Stimulated activated CD4-positive, alpha-beta T cell treated with anti-CD3 and anti-CD28 coated beads, Interleukin-4, amount 100 ng/mL, for 48 hours (primary cell): ENCODE measurements at regions not wholly inside any gene's neighbourhood (a gene's known extent, or its start where the extent isn't known, plus 50 kb on each side); places are given as distances from the start of the nearest gene placed in this dataset.

Experiments used
- DNase-seq, 2 donors: peaks; one replicate each; pipeline ENCODE4 v3.0.0-alpha.2; 2020; ENCODE audit warnings: low read depth in 2 of 2

DNA sequence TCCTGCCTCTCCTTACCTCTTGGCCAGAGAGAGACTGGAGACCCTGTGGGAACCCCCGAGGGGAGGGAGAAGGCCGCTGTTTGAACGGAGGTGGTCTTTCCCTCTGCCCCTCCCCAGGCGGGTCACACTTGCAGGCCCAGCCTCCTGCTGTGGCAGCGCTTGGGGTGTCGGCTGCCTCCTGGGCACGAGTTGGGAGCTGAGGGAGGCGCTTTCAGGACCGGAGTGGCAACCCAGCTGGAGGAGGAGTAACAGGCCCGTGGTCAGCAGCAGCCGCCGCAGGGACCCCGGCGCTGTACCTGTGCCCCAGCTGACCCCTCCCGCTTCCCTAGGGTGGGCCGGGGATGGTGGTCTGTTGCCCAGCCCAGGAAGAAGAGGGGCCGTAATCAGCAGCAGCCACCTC is 278.3 kb downstream of the SEC14L1 start:
- DNase-seq: no peak

DNA sequence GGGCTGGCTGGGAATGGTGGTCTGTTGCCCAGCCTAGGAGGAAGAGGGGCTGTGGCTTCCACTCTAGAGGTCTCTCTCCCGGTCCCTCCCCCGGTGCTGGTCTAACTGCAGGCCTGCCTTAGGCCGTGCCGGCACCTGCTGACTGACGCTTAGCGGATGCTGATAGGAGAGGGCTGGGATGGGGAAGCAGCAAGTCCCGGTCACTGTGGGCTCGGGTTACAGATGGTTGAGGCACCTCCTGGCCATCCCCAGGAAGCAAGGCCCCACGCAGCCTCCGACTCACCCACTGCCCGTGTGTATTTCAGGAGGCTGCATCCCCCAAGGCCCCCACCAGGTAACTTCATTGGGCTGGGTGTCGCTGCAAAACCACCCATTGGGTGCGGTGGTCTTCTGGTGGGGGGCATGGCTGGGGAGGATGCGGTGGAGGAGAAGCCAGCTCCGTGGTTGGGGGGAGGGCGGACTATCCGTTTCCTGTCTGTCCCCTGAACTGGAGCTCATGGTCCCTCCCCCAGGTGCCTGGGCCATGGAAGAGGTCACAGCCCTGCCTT is 278.9 kb downstream of the SEC14L1 start:
- no peak for DNase-seq

DNA sequence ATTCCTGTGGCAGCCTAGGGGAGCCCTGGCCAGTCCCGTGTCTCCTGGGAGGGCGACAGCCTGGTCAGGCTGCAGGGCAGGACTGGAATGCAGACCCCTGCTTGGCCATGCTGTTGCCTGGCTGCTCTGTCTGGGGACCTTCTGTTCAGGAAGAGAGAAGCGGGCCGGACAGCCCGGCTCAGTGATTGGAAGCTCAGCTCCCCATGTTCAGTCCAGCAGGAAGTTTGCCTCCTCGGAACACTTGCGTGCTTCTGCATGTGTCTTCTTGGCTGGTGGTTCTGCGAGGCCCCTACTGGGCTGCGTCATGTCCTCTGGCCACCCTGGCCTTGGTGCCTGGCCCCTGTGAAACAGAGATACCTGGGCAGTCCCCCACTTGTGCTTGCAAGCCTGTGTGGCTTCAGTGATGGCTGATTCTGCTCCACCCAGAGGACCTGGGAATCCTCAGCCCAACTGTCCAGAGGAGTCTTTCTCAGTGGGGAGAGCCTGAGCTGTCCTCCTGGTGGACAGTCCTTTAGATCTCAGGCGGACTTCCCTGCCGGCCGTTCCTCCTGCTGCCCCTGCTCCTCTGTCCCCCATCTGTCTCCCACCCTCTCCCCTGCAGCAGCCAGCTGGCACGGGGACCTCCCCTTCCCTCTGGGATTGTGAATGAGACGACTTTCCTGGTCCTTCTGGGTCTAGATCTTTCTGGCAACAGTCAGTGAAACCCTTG is 279.5 kb downstream of the SEC14L1 start:
- DNase-seq: no peak

DNA sequence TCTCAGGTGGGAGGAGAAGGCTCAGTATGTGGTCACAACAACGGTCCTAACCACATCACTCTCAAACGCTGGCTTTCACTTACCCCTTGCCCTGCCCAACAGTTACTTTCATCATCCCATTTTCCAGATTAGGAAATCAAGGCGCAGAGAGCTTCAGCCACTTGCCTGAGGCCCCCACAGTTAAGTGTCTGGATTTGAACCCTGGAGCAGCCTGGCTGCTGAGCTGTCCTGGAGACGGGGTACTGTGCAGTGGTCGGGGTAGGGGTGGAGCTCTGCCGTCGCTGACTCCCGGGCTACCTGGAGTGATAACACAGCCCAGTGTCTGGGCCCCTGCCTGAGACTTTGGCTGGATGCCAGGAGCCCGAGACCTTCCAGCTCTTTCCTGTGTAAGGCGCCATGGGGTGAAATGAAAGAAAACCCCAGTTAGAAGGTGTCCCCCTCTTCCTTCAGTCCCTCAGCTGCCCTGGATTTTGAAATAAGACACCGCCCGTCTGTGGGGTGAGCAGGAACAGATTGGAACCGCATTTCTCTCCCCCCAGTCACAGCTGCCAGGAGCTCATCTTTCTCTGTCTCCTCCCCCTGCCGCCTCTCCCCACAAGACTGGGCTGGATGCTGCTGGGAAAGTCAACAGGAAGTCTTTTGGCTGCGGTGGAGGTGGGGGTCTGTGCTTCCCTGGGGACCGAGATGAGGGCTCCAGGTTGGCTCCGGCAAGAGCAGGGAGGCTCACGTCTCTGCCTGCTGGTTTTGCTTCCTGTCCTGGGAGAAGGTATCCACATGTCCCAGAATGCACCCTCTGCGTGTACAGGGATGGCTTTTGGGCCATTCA is 280.2 kb downstream of the SEC14L1 start:
- DNase-seq: no peak

DNA sequence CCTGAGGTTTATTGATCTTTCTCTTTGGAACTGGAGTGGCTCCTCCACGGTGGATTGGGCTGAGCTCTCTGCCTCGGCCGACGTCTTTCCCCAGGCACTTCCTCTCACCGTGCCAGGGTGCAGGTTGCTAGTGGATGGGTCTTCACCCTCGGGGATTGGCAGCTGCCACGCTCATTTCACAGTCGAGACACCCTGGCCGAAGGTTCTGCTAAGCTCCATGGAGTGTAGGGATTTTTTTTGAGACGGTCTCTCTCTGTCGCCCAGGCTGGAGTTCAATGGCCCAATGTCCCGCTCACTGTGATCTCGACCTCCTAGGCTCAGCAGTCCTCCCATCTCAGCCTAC is 280.8 kb downstream of the SEC14L1 start:
- DNase-seq: no peak

DNA sequence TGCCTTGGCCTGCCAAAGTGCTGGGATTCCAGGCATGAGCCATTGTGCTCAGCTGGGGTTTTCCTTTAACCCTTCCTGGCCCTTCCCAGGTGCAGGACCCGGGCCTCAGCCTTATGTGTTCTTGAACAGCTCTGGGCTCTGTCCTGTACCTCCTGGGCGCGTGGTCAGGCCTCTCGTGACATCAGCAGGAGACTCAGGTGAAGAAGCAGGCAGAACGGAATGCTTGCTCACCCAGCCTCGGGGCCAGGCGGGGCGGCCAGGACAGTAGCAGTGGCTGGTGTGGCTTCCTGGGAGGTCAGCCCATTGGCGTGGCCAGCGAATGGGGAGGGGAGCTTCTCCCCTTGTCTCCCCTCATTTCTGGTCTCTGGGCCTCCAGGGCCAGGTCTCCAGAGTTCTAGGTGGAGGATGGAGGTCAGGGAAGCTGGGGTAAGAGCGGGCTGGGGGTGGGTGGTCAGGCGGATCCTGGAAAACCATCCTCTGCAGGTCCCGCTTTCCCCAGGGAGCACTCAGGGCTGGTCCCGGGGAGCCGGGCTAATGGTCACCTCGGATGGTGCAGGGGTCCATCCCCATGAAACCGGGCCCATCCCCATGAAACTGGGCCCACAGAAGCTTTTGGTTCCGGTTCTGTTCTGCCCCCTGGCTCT is 281.5 kb downstream of the SEC14L1 start:
- DNase-seq: no peak

DNA sequence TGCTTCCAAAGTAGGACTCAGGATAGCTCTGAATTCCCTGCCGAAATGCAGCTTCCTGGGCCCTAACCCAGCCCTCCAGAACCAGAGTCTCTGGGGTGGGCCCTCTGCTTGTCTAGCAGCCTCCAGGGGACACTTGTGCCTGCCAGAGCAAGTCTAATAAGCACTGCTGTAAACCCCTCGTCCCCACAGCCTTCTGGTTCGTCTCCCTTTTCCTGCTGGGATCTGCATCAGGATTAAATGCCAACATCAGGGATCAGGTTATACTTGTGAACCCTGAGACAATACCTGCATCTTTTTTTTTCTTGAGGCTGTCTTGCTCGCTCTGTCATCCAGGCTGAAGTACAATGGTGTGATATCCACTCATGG is 282.0 kb downstream of the SEC14L1 start:
- no peak for DNase-seq

DNA sequence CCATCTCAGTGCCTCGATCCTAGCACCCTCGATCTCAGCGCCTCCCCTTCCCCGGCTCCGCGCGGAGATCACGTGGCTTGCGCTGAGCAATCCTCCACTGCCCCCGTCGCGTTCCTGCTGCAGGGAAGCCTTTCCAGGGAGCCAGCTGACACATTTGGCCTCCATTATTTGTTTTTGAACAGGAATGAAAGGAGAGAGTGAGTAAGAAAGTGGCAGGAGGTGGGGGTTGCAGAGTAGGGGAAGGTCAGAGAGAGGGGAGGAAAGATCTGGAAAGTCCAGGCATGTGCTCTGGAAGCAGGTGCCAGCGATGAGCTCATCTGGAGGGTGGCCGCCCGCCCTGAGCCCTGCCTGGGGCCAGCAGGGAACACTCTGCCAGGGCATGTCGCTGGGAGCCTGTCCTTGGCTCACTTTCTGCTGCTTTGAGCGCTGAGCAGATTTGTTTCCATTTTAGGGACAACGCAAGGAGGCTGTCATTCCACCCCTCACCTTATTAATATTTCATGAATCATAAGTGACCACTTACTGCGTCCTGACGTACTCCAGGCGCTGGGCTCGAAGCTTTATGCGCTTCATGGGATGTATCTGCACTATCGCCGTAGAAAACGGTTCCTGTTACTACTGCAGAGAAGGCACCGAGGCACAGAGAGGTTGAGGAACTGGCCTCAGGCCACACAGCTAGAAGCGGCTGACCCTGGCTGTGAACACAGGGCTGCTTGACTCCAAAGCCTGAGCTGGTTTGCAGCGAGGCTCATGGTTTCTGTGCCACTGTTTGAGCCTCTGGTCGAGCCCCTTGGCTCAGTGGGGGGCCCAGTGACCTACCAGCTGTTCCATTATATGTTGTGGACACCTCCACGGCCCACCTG is 283.1 kb downstream of the SEC14L1 start:
- no peak for DNase-seq

DNA sequence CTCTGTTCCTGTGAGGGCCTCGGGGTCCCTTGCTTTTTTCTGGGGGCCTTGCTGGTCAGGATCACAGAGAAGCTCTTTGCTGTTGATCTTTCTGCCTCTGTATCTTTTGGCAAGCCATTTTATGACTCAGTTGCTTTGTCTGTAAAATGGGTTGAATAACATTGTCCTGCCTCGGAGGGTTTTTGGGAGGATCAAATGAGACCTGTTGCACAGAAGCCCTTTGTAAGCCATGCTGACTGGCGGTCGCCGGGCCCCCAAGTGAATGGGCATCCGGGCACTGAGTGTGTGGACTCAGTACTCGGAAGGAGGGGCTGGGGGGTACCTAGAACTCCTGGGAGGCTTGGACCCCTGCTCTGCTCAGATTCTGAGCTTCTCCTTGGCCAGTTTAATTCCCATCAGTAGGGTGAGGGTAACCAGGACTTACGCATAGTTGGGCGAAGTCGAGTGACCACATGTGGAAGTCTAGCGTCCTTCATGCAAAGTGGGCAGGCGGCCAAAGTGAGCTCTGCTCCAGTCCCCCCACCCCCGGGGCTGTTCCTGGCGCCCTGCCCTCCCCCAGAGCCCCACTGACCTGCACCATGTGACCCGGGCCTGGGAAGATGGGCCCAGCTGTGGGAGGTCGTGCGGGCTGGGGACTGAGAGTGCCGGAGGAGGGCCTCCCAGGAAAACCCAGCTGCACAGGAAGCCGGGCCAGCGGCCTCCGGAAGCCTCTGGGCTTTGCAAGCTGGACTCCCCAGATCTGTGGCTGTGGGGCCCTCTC is 284.0 kb downstream of the SEC14L1 start:
- DNase-seq: no peak

DNA sequence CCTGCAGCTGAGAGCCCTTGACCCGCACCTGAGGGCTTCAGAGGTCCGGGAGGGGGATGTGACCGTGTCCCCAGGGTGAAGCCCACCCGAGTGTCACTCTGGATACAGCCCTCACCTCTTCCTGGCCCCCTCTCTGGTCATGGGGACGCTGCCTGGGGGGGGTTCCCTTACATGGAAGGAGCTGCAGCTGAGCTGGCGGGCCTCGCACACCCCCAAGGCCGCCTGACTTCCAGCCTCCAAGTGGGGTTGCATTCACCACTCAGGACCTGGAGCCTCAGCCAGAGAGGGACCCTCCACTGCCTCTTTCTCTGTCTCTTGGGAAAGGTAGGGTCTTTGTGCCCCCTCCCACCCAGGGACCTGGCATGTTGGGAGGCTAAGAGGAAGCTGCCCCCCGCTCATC is 284.6 kb downstream of the SEC14L1 start:
- DNase-seq: no peak

DNA sequence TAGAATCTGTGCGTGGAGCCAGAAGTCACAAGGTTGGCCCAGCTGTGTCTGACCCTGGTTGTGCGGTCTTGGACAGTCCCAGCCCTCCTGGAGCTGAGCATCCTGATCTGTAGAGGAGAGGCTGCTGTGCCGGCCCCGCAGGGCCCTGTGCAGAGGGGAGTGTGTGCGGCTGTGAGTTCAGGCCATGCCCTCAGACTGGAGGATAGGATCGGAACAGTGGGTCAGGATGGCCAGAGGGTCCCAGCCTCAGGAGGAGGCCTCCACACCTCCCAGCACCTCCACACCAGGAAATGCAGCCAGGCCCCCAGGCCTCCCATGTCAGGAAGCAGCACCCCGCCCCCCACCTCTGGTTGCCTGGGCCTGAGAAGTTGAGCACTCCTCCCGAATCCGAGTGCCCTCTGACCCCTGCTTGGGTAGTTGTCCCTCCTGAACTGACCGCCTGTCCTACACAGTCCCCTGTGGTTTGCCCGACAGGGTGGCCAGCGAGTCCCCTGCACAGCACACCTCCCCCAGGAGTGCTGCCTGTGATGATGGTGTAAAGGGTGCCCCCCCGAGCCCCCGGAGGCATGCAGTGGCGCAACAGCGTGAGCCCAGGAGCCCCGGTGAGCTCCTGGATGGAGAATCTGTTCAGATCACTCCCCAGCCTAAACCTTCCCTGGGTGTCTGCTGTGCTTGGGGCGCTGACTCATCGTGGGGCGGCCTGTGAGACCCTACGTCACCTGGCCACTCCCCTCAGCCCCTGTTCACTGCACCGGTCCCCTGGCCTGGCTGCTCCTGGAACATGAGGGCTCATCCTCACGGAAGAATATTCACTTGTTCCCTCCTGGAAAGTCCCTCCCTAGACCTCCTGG is 285.2 kb downstream of the SEC14L1 start:
- no peak for DNase-seq

DNA sequence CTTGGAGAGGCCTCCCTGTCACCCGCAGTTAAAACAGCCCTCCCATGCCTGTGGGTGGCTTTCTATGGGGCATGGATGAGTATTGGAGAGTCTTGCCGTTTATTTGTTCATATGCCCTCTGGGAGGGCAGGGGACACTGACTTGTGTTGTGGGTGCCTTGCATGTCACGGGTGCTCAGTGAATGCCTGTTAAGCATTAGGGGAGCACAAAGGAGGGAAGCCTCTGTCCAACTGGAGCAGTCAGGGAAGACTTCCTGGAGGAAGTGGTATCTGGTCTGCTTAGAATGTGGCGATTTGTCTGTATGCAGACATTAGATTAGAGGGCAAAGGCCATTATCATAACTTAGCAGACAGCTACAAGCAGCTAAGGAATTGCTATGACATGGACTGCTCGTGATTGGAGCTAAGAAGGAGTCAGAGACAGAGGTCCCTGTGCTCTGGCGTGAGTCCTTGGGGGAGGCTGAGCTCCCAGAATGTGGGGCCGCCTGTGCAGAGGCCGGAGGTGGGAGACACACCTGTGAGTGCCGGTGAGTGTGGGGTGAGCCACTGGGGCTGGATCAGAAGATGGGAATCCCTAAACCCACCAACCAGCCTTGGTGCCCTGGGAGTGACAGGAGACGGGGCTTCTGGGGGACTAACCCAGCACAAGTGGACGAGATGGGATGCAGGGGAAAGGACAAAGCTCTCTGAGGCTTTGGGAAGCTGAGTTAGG is 286.1 kb downstream of the SEC14L1 start:
- DNase-seq: no peak

DNA sequence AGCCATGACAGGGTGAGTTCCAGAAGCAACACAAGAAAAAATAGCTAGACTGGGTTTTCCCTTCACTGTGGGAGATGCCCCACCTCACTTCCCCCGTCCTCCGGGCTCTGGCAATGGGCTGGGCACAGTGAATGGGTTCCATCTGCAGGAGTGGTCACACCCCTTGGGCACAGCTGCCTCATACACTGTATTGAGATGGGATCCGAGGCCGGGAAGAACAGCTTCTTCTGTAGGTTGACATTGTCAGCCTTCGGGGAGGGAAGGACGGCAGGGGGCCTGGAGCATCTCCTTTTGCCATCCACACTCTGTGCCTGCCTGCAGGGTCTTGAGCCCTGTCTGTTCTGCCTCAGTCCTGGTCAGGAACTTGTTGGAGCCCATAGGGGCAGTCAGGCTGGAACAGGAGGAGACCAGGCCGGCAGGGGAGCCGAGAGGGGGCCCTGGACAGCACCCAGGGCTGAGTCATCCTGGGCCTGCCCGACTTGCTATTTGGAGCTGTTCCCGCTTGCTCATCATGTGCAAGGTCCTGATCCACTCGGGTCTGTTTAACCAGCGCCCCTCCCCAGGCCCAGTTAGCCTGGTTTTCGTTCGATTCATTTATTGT is 286.7 kb downstream of the SEC14L1 start:
- DNase-seq: no peak

DNA sequence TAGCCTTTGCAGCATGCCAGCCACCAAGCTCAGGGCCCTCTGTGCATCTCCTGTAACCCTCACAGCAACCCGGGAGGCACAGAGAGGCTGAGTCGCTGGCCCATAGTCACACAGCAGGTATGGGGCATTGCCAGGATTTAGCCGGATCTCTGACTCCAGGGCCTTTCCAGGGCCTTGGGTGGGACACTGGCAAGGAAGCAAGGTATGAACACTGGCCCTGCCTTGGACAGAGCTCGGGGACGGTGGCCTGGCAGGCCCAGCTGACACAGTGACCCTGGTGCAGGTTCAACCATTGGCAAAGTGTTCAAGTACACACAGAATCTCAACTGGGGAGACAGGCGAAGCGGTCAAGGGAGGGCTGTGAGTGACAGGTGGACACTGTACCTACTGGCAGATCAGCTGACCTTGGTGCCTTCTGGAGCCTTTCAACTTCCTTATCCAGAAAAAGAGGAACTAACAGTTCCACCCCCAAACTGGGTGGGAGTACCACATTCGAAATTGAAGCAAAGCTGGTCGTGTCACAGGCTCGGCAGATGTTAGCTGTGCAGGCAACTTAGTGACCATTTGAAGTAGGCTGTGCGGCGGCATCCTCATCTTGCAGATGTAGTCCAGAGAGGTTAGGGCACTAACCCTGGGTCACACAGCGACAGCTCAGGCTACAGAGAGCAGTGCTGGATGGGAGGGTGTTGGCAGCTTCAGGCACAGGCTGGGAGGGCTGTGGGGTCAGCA is 287.4 kb downstream of the SEC14L1 start:
- no peak for DNase-seq

DNA sequence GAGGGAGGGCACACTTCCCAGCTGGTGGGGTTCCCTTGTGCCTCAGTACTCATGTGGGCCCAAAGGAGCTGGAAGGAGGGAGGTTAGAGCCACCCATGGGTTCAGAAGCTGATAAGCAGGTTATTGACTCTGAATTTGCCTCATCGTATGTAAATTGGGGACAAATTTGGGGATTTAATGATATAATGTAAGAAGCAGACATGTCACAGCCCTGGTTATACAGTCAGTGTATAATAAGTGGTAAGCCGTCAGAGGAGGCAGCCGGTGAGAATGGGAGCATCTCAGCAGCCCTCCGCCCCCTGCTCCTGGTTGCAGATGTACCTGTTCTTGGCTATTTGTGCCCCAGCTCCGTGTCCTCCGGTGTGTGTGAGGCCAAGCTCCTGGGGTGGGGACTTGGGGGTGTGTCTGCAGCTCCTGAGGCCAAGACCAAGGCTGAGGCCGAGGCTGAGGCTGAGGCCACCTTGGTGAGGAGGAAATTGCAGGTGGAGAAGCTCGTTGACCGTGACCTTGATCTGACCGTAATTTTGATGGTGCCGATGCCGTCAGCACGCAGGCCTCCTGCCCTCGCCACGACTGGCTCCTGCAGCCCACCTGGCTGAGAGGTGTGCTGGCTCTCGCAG is 288.1 kb downstream of the SEC14L1 start:
- no peak for DNase-seq

DNA sequence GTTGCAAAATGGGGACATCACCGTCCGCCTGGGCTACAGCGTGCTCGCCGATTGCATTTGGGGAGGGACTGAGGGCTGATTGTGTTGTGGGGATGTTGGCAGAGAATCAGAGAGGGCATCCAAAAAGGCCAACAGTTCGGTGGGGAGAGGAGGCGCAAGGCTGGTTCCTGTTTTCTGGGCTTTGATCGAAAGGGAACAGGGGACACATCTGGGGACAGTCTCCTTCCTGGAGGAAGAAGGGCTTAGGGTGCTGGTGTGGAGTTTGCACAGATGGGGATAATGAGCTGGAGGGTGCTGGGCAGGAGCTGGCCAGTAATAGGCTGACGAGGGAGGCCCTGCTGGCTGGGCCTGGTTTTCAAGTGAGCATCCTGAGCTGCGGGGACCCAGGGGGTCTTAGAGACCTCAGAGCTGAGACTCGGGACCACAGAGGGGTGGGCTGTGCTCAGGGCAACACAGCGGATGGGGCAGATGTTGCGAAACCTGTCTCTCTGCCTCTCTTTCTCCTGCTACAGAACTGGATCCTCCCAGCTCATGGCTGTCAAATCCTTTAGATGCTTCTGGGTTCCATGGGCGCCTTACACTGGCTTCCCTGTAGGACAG is 288.7 kb downstream of the SEC14L1 start:
- no peak for DNase-seq

DNA sequence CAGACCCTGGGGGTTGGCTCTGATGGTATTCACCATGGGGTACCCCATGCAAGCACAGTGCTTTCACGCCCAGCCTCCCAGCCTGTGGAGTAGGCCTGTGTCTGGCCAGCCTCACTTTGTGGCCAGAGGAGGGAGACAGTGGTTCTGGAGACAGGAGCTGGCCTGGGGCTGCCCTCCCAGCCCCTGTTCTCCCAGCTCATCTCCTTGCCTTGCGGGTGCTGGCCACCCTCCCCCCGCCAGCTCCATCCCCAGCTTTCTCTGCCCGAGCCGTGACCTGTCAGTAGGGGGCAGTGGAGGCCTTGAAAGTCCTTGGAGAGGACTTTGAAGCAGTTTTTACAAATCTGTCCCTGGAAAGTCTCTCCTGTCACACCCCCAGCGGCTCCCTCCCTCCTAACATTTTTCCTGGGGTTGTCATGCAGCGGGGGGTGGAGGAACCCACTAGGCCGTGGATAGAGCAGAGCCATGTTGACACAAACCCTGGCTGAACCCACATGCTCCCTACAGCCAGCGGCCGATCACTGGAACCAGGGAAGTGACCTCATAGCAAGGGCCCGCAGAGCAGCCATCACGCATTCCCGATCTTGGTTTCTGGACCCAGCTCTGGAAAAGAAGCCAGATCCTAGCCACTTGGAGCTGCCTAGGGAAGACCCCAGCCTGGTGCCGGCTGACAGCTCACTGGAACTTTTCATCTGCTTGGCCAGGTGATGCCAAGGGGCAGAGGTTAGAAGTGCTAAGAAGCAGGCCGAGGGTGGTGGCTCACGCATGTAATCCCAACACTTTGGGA is 289.4 kb downstream of the SEC14L1 start:
- DNase-seq: peak; percentile 83 to 84
